BE2C (cell line): ENCODE measurements at regions not wholly inside any gene's neighbourhood (a gene's known extent, or its start where the extent isn't known, plus 50 kb on each side); places are given as distances from the start of the nearest gene placed in this dataset.

ENCODE experiments used
- DNase-seq: peaks from one replicate; pipeline ENCODE4 v3.0.0-alpha.2; 2020
- H3K27me3 ChIP-seq: fragments of 250-450 bp; sonication (Bioruptor Pico); 2 replicates; pipeline ENCODE4 v1.5.1; 2020; ENCODE audit warnings: mild to moderate bottlenecking
- H3K36me3 ChIP-seq: fragments of 250-450 bp; sonication (Bioruptor Pico); 2 replicates; pipeline ENCODE4 v1.5.1; 2020; ENCODE audit warnings: mild to moderate bottlenecking
- H3K4me1 ChIP-seq: fragments of 250-450 bp; sonication (Bioruptor Pico); 2 replicates; pipeline ENCODE4 v1.5.1; 2020
- H3K4me3 ChIP-seq: 2 replicates; pipeline ENCODE4 v1.5.1; 2011; ENCODE audit warnings: low read depth, low read length
- H3K9me3 ChIP-seq: fragments of 250-450 bp; sonication (Bioruptor Pico); 2 replicates; pipeline ENCODE4 v1.5.1; 2020
- CTCF ChIP-seq: IDR thresholded peaks from 2 replicates; pipeline ENCODE4 v1.5.1; 2012; ENCODE audit warnings: mild to moderate bottlenecking, low read depth, low read length

GRCh38 chr10:33510206-33510605 is 175.7 kb upstream of the NRP1 start:
- no peak overlapping the region for H3K4me3 ChIP-seq
- DNase-seq = no peak

GRCh38 chr10:33509231-33509831 is 174.9 kb upstream of the NRP1 start:
- DNase-seq = peak; percentile 62
- Histone ChIP-seq H3K4me1 (0 out of 2 replicates have a peak, but pooled peaks cover 2% of the 10 kb centered on the region), H3K9me3 (no peaks in the 10 kb centered on the region), H3K36me3 (no peaks in the 10 kb centered on the region), H3K27me3 (no peaks in the 10 kb centered on the region), H3K4me3 (peak overlapping the region; percentile 52)
- no peak for TF ChIP-seq CTCF

More at GRCh38 chr10:33510206-33510605, 175.7 kb upstream of the NRP1 start:
- no peaks in the 10 kb centered on the region for H3K27me3 ChIP-seq
- no peaks in the 10 kb centered on the region for H3K36me3 ChIP-seq
- no peaks in the 10 kb centered on the region for H3K9me3 ChIP-seq
- H3K4me1 ChIP-seq = 0 out of 2 replicates have a peak, but pooled peaks cover 2% of the 10 kb centered on the region
- TF ChIP-seq CTCF = no peak

- Histone ChIP-seq H3K4me1 (0 out of 2 replicates have a peak, but pooled peaks cover 2% of the 10 kb centered on the region), H3K27me3 (no peaks in the 10 kb centered on the region), H3K9me3 (no peaks in the 10 kb centered on the region), H3K4me3 (no peak overlapping the region), H3K36me3 (no peaks in the 10 kb centered on the region)
- no peak for DNase-seq
- TF ChIP-seq CTCF = no peak
Measured at GRCh38 chr10:33507662-33508425, 173.4 kb upstream of the NRP1 start.

- no peak for TF ChIP-seq CTCF
- Histone ChIP-seq H3K4me3 (no peak overlapping the region), H3K9me3 (no peaks in the 10 kb centered on the region), H3K36me3 (no peaks in the 10 kb centered on the region), H3K27me3 (no peaks in the 10 kb centered on the region), H3K4me1 (0 out of 2 replicates have a peak, but pooled peaks cover 2% of the 10 kb centered on the region)
- DNase-seq = no peak
Measured at GRCh38 chr10:33506838-33507661, 172.6 kb upstream of the NRP1 start.

GRCh38 chr10:33506391-33506790 is 171.9 kb upstream of the NRP1 start:
- no peaks in the 10 kb centered on the region for H3K27me3 ChIP-seq
- TF ChIP-seq CTCF = no peak
- H3K36me3 ChIP-seq = no peaks in the 10 kb centered on the region
- no peak for DNase-seq
- 0 out of 2 replicates have a peak, but pooled peaks cover 2% of the 10 kb centered on the region for H3K4me1 ChIP-seq
- H3K9me3 ChIP-seq = no peaks in the 10 kb centered on the region
- H3K4me3 ChIP-seq = no peak overlapping the region
